ENCODE measurements at regions not wholly inside any gene's neighbourhood (a gene's known extent, or its start where the extent isn't known, plus 50 kb on each side); places are given as distances from the start of the nearest gene placed in this dataset.

GRCh38 chr16:54425681-54426552 is 139.3 kb upstream of the IRX3 start:
- DNase-seq (no peak), ATAC-seq (no peak)
- intact Hi-C loops (cut with DNase I, micrococcal nuclease), result no loop called here
- H3K36me3 ChIP-seq (ENCODE audit: low read depth), result no peaks in the 10 kb centered on the region
- no peaks in the 10 kb centered on the region for H3K4me1 ChIP-seq (ENCODE audit: low read depth)
- H3K4me3 ChIP-seq, result no peak overlapping the region
- no peak for TF ChIP-seq CTCF (IDR thresholded peaks at IDR 0.05)
- H3K9me3 ChIP-seq, result peaks cover 2% of the 10 kb centered on the region

- intact Hi-C loops (cut with DNase I, micrococcal nuclease), result no loop called here
- H3K36me3 ChIP-seq (ENCODE audit: low read depth), result no peaks in the 10 kb centered on the region
- no peak for DNase-seq
- no peak overlapping the region for H3K4me3 ChIP-seq
- no peak for ATAC-seq
- no peaks in the 10 kb centered on the region for H3K4me1 ChIP-seq (ENCODE audit: low read depth)
- TF ChIP-seq CTCF (IDR thresholded peaks at IDR 0.05), result no peak
- peaks cover 2% of the 10 kb centered on the region for H3K9me3 ChIP-seq
Measured at GRCh38 chr16:54425068-54425467, 138.5 kb upstream of the IRX3 start.

- no peak overlapping the region for H3K4me3 ChIP-seq
- ATAC-seq (no peak), DNase-seq (no peak)
- TF ChIP-seq CTCF (IDR thresholded peaks at IDR 0.05), result no peak
- no peaks in the 10 kb centered on the region for H3K9me3 ChIP-seq
- no peaks in the 10 kb centered on the region for H3K4me1 ChIP-seq (ENCODE audit: low read depth)
- no peaks in the 10 kb centered on the region for H3K36me3 ChIP-seq (ENCODE audit: low read depth)
- intact Hi-C loops (cut with DNase I, micrococcal nuclease), result no loop called here
Measured at GRCh38 chr16:54424043-54424451, 137.5 kb upstream of the IRX3 start.

- H3K4me1 ChIP-seq (ENCODE audit: low read depth), result no peaks in the 10 kb centered on the region
- intact Hi-C loops (cut with DNase I, micrococcal nuclease), result no loop called here
- DNase-seq (no peak), ATAC-seq (no peak)
- TF ChIP-seq CTCF (IDR thresholded peaks at IDR 0.05), result no peak
- no peaks in the 10 kb centered on the region for H3K9me3 ChIP-seq
- no peaks in the 10 kb centered on the region for H3K36me3 ChIP-seq (ENCODE audit: low read depth)
- no peak overlapping the region for H3K4me3 ChIP-seq
Measured at GRCh38 chr16:54422569-54422978, 136.0 kb upstream of the IRX3 start.

- no peak for TF ChIP-seq CTCF (IDR thresholded peaks at IDR 0.05)
- ATAC-seq, result no peak
- H3K4me3 ChIP-seq, result no peak overlapping the region
- no peaks in the 10 kb centered on the region for H3K4me1 ChIP-seq (ENCODE audit: low read depth)
- intact Hi-C loops (cut with DNase I, micrococcal nuclease), result no loop called here
- no peaks in the 10 kb centered on the region for H3K36me3 ChIP-seq (ENCODE audit: low read depth)
- H3K9me3 ChIP-seq, result no peaks in the 10 kb centered on the region
- DNase-seq, result no peak
Measured at GRCh38 chr16:54422159-54422558, 135.6 kb upstream of the IRX3 start.
